ENCODE measurements at regions not wholly inside any gene's neighbourhood (a gene's known extent, or its start where the extent isn't known, plus 50 kb on each side); places are given as distances from the start of the nearest gene placed in this dataset.

- Histone ChIP-seq H3K27me3 (ENCODE audit: control insufficient read depth, insufficient read depth, low read length) (no peaks in the 10 kb centered on the region), H3K36me3 (ENCODE audit: control insufficient read depth in 2 of 3, insufficient read depth in 3 of 3, low read length in 3 of 3) (peaks cover 0 to under 1% (median 0%) of the 10 kb centered on the region in 3 donors), H3K9ac (ENCODE audit: low read length in 3 of 3) (no peak overlapping the region), H3K9me3 (ENCODE audit: control insufficient read depth in 2 of 3, insufficient read depth in 1 of 3, low read length in 3 of 3) (no peaks in the 10 kb centered on the region), H3K4me1 (ENCODE audit: control insufficient read depth in 2 of 3, insufficient read depth in 2 of 3, low read depth in 1 of 3, low read length in 3 of 3) (no peaks in the 10 kb centered on the region), H3K4me3 (ENCODE audit: low read length in 3 of 3) (no peak overlapping the region), H3K27ac (ENCODE audit: low read depth in 2 of 2, low read length in 2 of 2) (no peak overlapping the region)
- DNase-seq (peak in 1 of 5 donors; percentile 37), FAIRE-seq (no peak)
- intact Hi-C loops (cut with DNase I), result no loop called here
- TF ChIP-seq, protein P1, sequence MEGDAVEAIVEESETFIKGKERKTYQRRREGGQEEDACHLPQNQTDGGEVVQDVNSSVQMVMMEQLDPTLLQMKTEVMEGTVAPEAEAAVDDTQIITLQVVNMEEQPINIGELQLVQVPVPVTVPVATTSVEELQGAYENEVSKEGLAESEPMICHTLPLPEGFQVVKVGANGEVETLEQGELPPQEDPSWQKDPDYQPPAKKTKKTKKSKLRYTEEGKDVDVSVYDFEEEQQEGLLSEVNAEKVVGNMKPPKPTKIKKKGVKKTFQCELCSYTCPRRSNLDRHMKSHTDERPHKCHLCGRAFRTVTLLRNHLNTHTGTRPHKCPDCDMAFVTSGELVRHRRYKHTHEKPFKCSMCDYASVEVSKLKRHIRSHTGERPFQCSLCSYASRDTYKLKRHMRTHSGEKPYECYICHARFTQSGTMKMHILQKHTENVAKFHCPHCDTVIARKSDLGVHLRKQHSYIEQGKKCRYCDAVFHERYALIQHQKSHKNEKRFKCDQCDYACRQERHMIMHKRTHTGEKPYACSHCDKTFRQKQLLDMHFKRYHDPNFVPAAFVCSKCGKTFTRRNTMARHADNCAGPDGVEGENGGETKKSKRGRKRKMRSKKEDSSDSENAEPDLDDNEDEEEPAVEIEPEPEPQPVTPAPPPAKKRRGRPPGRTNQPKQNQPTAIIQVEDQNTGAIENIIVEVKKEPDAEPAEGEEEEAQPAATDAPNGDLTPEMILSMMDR (IDR thresholded peaks at IDR 0.05; ENCODE audit: borderline replicate concordance, extremely low read depth, insufficient read depth), result no peak
Measured at GRCh38 chr16:27730661-27731210, 180.8 kb downstream of the KATNIP start.

- FAIRE-seq (no peak), DNase-seq (no peak)
- Histone ChIP-seq H3K9me3 (ENCODE audit: control insufficient read depth in 2 of 3, insufficient read depth in 1 of 3, low read length in 3 of 3) (no peaks in the 10 kb centered on the region), H3K27ac (ENCODE audit: low read depth in 2 of 2, low read length in 2 of 2) (no peak overlapping the region), H3K4me3 (ENCODE audit: low read length in 3 of 3) (no peak overlapping the region), H3K36me3 (ENCODE audit: control insufficient read depth in 2 of 3, insufficient read depth in 3 of 3, low read length in 3 of 3) (peaks cover 0 to 1% (median 0%) of the 10 kb centered on the region in 3 donors), H3K4me1 (ENCODE audit: control insufficient read depth in 2 of 3, insufficient read depth in 2 of 3, low read depth in 1 of 3, low read length in 3 of 3) (no peaks in the 10 kb centered on the region), H3K9ac (ENCODE audit: low read length in 3 of 3) (no peak overlapping the region), H3K27me3 (ENCODE audit: control insufficient read depth, insufficient read depth, low read length) (no peaks in the 10 kb centered on the region)
- intact Hi-C loops (cut with DNase I), result no loop called here
- TF ChIP-seq, protein P1 (IDR thresholded peaks at IDR 0.05; ENCODE audit: borderline replicate concordance, extremely low read depth, insufficient read depth), result no peak
Measured at GRCh38 chr16:27735031-27735430, 185.1 kb downstream of the KATNIP start.

GRCh38 chr16:27736431-27736830 is 186.5 kb downstream of the KATNIP start:
- no peak overlapping the region for H3K4me3 ChIP-seq (ENCODE audit: low read length in 3 of 3)
- FAIRE-seq (no peak), DNase-seq (no peak)
- no peak overlapping the region for H3K27ac ChIP-seq (ENCODE audit: low read depth in 2 of 2, low read length in 2 of 2)
- H3K27me3 ChIP-seq (ENCODE audit: control insufficient read depth, insufficient read depth, low read length), result no peaks in the 10 kb centered on the region
- H3K9ac ChIP-seq (ENCODE audit: low read length in 3 of 3), result no peak overlapping the region
- no peaks in the 10 kb centered on the region for H3K4me1 ChIP-seq (ENCODE audit: control insufficient read depth in 2 of 3, insufficient read depth in 2 of 3, low read depth in 1 of 3, low read length in 3 of 3)
- no peaks in the 10 kb centered on the region for H3K9me3 ChIP-seq (ENCODE audit: control insufficient read depth in 2 of 3, insufficient read depth in 1 of 3, low read length in 3 of 3)
- peaks cover 0 to 5% (median 3%) of the 10 kb centered on the region in 3 donors for H3K36me3 ChIP-seq (ENCODE audit: control insufficient read depth in 2 of 3, insufficient read depth in 3 of 3, low read length in 3 of 3)
- intact Hi-C loops (cut with DNase I), result no loop called here
- TF ChIP-seq, protein P1 (IDR thresholded peaks at IDR 0.05; ENCODE audit: borderline replicate concordance, extremely low read depth, insufficient read depth), result no peak

GRCh38 chr16:27737513-27737912 is 187.6 kb downstream of the KATNIP start:
- Histone ChIP-seq H3K9ac (ENCODE audit: low read length in 3 of 3) (no peak overlapping the region), H3K27ac (ENCODE audit: low read depth in 2 of 2, low read length in 2 of 2) (no peak overlapping the region), H3K4me3 (ENCODE audit: low read length in 3 of 3) (no peak overlapping the region), H3K9me3 (ENCODE audit: control insufficient read depth in 2 of 3, insufficient read depth in 1 of 3, low read length in 3 of 3) (no peaks in the 10 kb centered on the region), H3K36me3 (ENCODE audit: control insufficient read depth in 2 of 3, insufficient read depth in 3 of 3, low read length in 3 of 3) (peaks cover 0 to 5% (median 3%) of the 10 kb centered on the region in 3 donors), H3K27me3 (ENCODE audit: control insufficient read depth, insufficient read depth, low read length) (no peaks in the 10 kb centered on the region), H3K4me1 (ENCODE audit: control insufficient read depth in 2 of 3, insufficient read depth in 2 of 3, low read depth in 1 of 3, low read length in 3 of 3) (no peaks in the 10 kb centered on the region)
- FAIRE-seq, result no peak
- DNase-seq, result peak in 2 of 5 donors; percentile 17 to 24
- TF ChIP-seq, protein P1 (IDR thresholded peaks at IDR 0.05; ENCODE audit: borderline replicate concordance, extremely low read depth, insufficient read depth), result no peak
- intact Hi-C loops (cut with DNase I), result no loop called here
